HG03066 (cell line): ENCODE measurements at regions not wholly inside any gene's neighbourhood (a gene's known extent, or its start where the extent isn't known, plus 50 kb on each side); places are given as distances from the start of the nearest gene placed in this dataset.
"Not testable (repeated sequence)": the region's sequence is repeated elsewhere in the genome, so short reads cannot be mapped to it uniquely, and the experiment has no call there.

ENCODE experiments used
- ATAC-seq: cut with Tn5 transposase; IDR thresholded peaks from one replicate; pipeline ENCODE4 v1.9.1; 2021; ENCODE audit warnings: low read depth; ENCODE audit not compliant: unreplicated experiment

DNA sequence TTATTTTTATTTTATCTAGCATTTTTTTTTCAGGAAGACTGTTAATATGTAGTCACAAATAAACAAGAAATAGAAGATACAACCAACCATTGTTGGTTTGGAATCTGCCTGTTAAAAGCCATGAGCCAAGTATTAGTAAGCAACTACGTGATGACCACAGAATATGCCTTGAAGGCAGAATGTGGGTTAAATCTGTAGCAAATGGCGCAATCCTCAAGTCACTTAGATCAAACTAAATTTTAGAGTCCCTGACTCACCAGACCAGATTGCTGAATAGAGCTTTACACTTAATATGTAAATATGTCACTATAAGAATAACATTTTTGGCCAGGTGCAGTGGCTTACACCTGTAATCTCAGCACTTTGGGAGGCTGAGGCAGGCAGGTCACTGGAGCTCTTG lies 800.1 kb upstream of the CITED2 start:
- no peak for ATAC-seq

DNA sequence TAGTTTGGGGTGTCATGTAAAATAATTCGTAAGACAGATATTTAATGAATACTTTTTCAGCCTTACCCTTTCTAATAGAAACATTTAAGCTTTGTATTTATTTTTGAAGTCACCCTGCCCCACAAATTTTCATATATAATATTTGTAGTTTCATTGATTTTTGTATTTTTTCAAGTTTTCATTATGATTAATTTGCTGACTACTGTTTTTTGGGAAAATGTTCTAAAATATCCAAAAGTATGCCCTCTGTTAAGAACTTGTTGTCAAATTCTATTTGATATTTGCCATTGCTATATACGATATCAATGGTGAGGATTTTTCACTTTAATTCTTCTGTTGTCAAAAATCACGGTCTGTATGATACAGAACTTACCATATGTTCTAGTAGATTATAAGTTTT lies 793.9 kb upstream of the CITED2 start:
- no peak for ATAC-seq

DNA sequence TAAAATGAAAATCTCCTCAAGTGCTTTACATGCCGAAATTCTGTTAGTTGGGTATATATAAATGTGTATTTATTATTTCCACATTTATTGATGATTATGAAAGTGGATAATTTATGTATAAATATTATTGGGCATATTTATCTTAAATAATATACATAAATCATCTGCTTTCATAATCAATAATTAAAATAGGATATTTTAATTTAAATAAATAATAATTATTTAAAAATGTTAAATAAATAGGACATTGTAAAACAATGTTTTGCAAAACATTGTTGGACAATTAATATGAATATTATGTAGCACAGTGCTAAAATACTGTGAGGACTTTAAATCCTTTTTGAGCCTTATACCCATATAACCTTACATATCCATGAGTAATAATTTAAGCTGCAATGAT lies 786.5 kb upstream of the CITED2 start:
- ATAC-seq = no peak

DNA sequence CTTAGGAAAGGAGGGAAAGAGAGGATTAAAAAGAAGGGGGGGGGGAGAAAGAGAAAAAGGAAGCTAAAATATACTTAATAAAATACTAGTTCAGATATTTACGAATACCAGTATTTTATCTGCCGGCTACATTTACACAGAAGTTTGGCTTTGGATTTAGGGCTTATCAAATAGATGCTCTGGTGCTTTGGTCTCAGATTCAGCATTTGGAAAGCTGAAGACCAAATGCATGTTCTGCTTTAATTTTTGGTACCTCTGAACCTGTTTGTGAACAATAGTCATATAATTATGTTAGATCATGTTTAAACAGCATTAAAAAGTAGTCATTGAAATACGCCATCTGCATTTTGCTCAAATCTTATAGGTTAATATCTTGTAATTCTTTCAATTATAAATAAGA lies 786.0 kb upstream of the CITED2 start:
- no peak for ATAC-seq

DNA sequence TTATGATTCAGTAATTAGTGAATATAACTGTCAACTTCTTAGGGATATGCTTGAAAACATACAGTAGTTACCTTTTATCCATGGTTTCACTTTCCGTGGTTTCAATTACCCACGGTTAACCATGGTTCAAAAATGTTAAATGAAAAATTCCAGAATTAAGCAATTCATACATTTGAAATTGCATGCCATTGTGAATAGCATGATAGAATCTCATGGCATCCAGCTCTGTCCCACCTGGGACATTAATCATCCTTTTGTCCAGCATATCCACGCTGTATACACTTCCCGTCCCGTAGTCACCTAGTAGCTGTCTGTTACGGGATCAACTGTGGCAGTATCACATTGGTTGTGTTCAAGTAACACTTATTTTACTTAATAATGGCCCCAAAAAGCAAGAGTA lies 781.7 kb upstream of the CITED2 start:
- ATAC-seq = no peak

DNA sequence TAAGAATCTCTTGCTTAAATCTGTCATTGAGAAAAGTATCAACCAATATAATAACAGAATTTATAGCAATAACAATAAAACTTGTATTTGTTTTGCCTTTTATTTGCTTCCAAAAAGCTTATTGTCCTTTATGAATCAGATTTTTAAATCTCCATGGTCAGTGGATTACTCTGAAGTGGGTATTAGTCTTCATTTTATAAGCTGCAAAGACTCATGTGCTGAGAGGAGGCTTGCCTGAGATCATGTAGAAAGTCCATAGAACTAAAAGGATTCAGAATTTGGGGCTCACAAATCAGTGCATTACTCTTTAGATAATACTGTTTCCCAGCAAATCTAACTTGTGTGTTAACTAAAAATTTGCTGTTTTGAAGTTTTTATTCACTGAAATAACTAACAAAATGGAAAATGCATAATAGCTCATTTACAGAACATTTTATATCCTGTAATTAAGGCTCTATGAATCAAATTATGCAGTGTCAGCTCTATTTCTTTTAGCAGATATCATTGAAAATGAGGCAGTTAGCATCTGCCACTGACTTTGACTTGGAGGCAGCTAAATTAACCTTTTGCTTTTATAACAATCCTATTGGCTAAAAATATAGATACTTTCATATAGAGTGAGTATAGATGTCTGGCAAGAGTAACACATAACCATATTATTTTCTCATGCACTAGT lies 781.1 kb upstream of the CITED2 start:
- ATAC-seq = no peak

DNA sequence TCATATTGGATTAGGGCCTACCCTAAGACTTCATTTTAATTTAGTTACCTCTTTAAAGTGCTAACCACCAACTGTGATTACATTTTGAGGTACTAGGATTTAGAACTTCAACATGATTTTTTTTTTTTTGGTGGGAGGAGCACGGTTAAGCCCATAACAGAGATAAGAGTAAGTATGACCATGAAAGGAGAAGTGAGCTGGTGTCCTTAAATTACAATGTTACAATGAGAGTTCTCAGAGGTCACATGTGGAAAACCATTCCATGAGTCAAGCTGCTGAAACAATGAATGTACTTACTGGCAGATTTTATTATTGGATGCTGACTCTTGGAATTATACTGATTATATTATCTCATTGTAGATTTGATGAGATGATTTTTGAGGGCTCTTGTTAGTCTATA lies 779.3 kb upstream of the CITED2 start:
- ATAC-seq = no peak

DNA sequence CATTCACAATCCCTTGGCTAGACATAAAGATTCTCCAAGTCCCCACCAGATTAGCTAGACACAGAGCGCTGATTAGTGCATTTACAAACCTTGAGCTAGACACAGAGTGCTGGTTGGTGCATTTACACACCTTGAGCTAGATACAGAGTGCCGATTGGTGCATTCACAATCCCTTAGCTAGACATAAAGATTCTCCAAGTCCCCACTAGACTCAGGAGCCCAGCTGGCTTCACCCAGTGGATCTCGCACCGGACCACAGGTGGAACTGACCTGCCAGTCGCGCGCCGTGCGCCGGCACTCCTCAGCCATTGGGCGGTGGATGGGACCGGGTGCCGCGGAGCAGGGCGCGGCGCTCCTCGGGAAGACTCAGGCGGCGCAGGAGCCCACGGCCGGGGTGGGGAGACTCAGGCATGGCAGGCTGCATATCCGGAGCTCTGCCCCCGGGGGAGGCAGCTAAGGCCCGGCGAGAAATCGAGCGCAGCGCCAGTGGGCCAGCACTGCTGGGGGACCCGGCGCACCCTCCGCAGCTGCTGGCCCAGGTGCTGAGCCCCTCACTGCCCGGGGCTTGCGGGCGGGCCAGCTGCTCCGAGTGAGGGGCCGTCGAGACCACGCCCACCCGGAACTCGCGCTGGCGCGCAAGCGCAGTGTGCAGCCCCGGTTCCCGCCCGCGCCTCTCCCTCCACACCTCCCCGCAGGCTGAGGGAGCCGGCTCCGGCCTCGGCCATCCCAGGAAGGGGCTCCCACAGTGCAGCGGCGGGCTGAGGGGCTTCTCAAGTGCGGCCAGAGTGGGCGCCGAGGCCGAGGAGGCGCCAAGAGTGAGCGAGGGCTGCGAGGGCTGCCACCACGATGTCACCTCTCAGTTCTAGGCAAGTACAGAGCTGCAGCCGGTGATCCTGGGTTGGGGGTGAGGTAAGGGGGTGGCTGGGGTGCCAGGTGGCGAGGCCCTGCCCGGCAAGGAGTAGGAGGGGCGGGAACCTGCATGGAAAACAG lies 773.7 kb upstream of the CITED2 start:
- ATAC-seq = not testable (repeated sequence)

DNA sequence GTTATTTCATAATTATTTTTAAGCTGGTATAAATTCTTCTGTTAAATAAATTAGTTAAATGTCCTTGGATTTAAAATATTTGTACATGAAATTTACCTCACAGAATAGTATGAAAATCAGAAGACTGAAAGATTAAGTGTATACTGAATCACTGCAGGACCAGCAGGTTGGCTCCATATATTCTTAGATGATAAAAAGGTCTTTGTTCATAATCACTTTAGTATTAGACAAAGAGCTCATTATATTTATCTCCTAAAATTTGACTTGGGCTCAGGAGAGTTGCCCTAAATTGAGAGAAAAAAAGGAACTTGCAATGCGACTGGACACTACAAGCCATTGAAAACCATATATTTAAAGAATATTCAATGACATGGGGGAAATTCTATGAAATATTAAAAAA lies 766.4 kb upstream of the CITED2 start:
- ATAC-seq = no peak

DNA sequence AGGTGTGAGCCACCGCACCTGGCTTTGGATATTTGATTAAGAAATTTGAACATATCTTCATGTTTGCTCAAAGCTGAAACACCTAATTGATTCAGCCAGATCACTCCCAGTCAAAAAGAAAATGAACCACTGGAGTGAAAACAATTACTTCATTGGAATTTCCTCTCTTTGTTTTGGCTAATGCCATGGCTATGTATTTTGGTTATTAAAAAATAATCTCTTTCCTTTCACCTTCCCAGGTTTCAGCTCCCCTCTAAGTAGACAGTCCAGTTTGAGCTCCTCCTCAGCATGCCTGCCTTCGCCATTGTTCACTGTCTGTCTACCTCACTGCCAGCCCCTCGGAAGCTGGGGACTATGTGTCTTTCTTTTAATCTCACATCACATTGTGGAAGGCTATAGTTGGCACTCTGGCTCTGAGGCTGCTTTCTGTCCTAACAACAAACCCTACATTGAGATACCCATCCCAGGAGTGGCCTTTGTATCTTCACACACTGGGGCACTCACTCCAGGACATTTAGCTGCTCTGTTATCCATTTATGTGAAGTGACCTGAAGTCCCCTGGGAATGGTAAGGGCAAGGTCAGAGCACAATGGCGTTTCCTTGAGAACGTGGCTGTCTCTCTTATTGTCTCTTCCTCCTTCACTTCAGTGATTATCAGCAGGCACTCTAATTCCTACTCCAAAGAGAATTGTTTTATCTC lies 764.0 kb upstream of the CITED2 start:
- no peak for ATAC-seq

DNA sequence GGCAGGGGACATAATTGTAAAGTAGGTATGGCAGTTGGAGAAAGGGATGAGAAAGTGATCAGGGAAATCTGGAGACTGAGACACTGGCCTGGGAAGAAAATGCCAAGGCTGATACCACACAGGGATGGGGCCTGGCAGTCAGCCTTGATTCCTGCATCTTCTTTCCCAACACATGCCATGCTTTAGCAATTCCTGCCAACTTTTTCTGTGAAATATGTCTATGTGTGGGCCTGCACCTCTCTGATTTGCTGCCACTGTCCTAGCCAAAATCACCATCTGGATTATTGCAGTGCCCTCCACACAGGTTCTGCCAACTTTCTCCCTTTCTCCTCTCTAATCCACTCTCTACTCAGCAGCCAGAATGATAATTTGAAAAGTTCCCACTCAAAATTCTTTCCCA lies 759.8 kb upstream of the CITED2 start:
- no peak for ATAC-seq

DNA sequence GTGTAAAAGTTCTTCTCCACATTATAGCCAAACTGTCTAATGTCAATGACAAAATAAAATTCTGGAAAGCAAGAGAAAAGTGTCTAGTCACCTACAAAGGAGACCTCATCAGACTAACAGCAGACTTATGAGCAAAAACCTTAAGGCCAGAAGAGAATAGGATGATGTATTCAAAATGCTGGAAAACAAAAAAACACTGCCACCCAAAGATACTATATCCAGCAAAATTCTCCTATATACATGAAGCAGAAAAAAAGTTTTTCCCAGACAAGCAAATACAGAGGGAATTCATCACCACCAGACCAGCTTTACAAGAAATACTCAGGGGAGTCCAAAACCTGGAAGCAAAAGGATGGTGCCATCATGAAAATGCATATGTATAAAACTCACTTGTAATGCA lies 755.6 kb upstream of the CITED2 start:
- ATAC-seq = no peak

DNA sequence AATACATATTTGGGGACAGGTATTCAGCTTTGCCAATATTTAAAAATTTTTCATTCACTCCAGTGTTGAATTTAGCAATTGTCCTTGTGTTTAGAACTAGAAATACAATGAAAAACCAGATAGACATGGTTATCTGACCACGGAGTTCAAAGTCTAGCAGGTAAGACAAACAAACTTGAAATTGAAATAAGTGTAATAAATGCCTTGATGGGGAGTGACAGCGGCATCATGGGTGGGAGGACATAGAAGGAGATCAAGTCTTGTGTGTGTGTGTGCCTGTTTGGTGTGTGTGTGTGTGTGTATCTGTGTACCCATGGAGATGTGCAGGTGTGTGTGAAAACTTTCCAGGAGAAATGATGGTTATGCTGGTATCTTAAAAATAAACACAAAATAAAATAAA lies 750.0 kb upstream of the CITED2 start:
- ATAC-seq = no peak

DNA sequence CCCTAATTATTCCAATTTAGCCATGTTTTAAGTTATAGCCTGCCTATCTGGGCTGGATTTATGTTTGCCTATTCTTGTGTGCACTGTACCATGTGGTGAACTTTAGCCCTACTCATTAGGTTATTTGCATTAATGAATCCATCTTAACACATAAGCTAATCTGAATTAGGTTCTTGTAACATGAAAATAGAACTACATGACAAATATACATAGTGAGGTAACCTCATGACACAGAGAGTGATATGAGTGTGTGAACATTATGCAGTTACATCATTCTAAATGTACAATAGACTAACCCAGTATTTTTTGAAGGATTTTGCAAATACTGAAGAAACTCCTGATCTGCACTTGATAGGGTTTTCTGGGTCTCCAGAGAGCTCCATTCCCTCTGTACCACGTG lies 733.7 kb upstream of the CITED2 start:
- ATAC-seq = no peak

DNA sequence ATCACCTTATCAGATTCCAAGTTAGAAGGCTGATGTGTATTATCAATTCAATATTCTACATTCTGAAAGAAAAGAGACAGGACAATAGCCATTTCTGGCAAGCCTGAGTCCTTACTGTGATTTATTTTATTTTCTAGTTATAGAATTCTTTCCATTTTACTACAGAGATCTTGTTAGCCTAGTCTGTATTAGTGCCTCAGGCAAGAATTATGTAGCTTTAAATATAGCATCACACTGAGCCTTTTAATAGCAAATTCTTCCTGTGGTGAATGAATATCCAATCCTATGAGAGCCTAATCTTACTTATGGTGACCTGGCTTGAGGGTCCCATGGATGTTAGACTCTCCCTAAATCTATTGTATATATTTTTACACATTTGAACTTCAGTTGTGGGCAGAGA lies 732.8 kb upstream of the CITED2 start:
- no peak for ATAC-seq

DNA sequence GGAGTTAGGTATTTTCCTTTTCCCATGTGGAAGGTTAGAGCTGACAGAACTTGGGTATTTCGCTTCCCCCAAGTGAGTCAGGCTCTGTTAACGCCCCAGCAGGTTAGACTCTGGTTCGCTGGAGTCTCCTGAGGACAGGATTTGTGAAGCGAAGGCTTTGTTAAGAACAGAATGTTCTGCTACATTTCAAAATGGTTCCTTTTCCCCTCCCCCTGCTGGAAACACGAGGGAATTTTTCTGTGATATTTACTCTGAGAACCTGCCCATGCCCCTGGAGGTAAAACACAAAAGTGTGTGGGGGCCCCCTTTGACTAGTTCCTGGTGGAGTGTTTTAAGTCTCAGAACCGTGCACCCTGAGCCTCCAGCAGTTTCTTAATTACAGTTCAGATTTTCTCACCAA lies 731.4 kb upstream of the CITED2 start:
- no peak for ATAC-seq

DNA sequence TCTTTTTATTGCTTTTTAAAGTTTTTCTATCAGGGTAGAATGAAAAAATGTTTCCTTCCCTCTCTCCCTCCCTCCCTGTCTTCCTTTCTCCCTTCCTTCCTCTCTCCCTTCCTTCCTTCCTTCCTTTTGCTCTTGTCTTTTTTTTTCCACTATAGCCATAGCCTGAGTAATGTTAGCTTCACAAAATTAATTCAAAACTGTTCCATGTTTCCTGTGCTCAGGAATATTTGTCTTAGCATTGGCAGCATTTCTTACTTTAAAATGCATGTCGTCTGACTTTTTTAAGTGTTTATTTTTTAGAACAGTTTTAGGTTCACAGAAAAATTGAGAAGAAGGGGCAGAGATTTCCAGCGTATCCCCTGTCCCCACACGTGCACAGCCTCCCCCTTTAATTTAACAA lies 730.8 kb upstream of the CITED2 start:
- no peak for ATAC-seq

DNA sequence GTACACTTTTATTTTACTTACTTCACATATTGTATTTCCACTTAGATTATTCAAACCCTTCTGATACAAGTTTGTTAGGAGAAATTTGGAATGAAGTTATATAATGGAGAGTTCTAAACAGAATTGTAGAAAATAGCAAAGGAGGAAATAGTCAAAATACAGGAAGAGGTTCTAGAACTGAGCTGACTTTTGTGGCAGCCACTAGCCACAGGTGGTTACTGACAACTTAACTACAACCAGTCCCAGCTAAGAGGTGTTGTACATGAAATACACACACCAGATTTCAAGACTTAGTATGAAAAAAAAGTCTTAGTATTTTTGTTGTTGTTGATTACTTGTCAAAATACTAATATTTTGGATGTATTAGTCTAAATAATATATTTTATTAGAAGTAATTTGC lies 727.4 kb upstream of the CITED2 start:
- no peak for ATAC-seq

DNA sequence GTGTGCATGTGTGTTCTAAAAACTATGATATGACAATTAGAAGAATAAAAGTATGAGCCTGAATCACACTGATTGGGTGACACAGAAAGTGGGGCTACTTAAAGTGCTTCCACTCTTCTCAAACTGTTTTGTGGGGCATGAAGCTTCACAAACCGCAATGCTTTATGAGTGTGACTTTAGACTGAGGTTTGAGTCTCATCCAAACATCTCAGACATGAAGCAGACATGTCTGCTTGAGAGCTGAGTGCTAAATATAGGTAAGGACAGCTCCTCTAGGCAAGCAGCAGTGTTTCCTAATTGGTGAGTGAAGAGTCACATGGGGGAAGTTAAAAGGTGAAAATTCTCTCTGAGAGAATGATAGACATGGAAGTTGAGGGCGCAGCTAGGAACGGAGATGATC lies 726.9 kb upstream of the CITED2 start:
- ATAC-seq = no peak

DNA sequence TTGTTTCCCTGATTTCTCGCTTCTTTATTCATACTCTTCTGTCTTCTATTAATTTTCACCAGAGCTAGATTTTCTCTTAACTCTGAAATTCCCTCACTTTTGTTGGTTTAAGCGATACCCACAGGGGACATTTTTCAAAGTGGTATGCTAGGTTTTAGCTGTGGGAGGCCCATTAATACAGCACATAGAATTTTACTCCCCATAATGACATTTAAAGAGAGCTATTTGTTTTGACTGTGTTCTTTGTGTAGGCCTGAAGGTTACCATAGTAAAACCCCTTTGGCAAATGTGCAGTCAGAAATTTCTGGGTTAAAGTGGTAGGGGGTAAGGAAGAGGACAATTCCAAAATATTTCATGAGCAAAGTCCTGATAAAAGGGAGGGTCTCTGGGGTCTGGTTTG lies 721.1 kb upstream of the CITED2 start:
- no peak for ATAC-seq

DNA sequence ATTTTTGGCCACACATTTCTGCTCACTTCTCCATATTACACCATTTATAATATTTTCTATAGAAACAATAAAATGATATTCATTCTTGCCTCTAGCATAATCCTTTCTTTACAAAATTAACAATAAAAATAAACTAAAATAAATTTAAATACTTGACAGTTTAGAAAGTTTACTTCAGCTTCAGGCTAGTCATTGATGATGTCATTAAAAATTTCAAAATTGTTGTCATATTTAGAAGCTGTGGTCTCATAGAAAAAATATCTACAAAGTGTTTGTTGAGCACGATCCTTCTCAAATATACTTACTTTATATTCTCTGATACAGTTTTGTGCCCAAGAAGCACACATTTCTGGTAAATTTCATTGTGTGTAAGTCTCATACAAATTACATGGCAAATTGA lies 717.4 kb upstream of the CITED2 start:
- no peak for ATAC-seq
